Ovary (tissue), 1 donor: ENCODE measurements at regions not wholly inside any gene's neighbourhood (a gene's known extent, or its start where the extent isn't known, plus 50 kb on each side); places are given as distances from the start of the nearest gene placed in this dataset.

ENCODE experiments used
- EP300 ChIP-seq: sonication (generic); formaldehyde crosslinking; IDR thresholded peaks from one replicate; pipeline ENCODE4 v1.6.1; 2017; ENCODE audit warnings: antibody characterized with exemption
- POLR2A ChIP-seq: fragments of 450-650 bp; IDR thresholded peaks from one replicate; pipeline ENCODE4 v1.6.1; 2017; ENCODE audit warnings: antibody characterized with exemption, mild to moderate bottlenecking, moderate library complexity

- no peak for TF ChIP-seq EP300
- no peak for TF ChIP-seq POLR2A
Measured at GRCh38 chr21:38726482-38726881, 79.2 kb upstream of the ETS2 start.
